Spleen (tissue), 7 donors: ENCODE measurements at regions not wholly inside any gene's neighbourhood (a gene's known extent, or its start where the extent isn't known, plus 50 kb on each side); places are given as distances from the start of the nearest gene placed in this dataset.

ENCODE experiments used
- POLR2A ChIP-seq, 3 donors: fragments of 450-650 bp; IDR thresholded peaks; one replicate each; pipeline ENCODE4 v1.5.1; 2017; ENCODE audit warnings: antibody characterized with exemption in 3 of 3, mild to moderate bottlenecking in 1 of 3
- POLR2AphosphoS5 ChIP-seq, 3 donors: sonication (generic); formaldehyde crosslinking; IDR thresholded peaks; one replicate each; pipeline ENCODE4 v1.5.1; 2017; ENCODE audit warnings: antibody characterized with exemption in 3 of 3
- TF ChIP-seq, protein P1 (sequence below), 11 experiments: fragments of 200-600 bp in 7 of 11; fragments of 450-650 bp in 4 of 11; sonication (generic) in 4 of 11; IDR thresholded peaks in 8 of 11; conservative IDR thresholded peaks in 3 of 11; 1 replicate in 7 of 11; 2 replicates in 4 of 11; pipeline versions ENCODE4 v1.4.0 to v1.8.0; 2016 to 2021; ENCODE audit warnings: antibody characterized with exemption in 11 of 11, inconsistent platforms in 4 of 11, mild to moderate bottlenecking in 1 of 11
- donor health status: DM: no; HTN: no; CAD: no; lungs with moderate emphysema.
- donor health status: DM: no; HTN: no; CAD: no.
- donor health status: DM: no; HTN: no; CAD: no.

- TF ChIP-seq, protein P1, sequence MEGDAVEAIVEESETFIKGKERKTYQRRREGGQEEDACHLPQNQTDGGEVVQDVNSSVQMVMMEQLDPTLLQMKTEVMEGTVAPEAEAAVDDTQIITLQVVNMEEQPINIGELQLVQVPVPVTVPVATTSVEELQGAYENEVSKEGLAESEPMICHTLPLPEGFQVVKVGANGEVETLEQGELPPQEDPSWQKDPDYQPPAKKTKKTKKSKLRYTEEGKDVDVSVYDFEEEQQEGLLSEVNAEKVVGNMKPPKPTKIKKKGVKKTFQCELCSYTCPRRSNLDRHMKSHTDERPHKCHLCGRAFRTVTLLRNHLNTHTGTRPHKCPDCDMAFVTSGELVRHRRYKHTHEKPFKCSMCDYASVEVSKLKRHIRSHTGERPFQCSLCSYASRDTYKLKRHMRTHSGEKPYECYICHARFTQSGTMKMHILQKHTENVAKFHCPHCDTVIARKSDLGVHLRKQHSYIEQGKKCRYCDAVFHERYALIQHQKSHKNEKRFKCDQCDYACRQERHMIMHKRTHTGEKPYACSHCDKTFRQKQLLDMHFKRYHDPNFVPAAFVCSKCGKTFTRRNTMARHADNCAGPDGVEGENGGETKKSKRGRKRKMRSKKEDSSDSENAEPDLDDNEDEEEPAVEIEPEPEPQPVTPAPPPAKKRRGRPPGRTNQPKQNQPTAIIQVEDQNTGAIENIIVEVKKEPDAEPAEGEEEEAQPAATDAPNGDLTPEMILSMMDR (IDR thresholded peaks at IDR 0.05 in 8 of 11, conservative IDR thresholded peaks at IDR 0.05 in 3 of 11) = no peak
- TF ChIP-seq POLR2A (IDR thresholded peaks at IDR 0.05) (no peak), POLR2AphosphoS5 (IDR thresholded peaks at IDR 0.05) (no peak)
Observed at GRCh38 chr7:84820481-84820880, 366.4 kb downstream of the SEMA3D start.
